ENCODE measurements at regions not wholly inside any gene's neighbourhood (a gene's known extent, or its start where the extent isn't known, plus 50 kb on each side); places are given as distances from the start of the nearest gene placed in this dataset.

- no peak for DNase-seq
These were observed 179.4 kb upstream of the FN1 start for GRCh38 chr2:215615067-215615802.

DNA sequence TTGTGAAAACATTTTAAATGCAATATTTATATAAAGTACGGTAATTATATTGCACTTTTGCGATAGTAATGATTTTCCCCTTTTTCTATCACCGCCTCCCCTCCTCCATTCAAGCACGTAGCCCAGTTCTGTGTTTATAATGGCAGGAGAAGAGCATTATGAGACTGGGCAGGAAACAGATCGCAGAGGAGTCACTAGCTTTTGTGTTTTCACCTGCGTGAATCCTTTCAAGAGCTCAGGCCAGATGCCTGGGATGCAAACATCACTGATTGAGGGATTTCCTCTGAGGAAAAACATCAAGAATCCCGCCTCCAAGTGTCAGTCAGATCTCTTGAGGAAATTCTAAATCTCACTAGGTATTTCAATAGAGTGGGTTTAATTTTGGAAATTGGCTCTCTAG, 178.4 kb upstream of the FN1 start:
- DNase-seq = no peak

DNA sequence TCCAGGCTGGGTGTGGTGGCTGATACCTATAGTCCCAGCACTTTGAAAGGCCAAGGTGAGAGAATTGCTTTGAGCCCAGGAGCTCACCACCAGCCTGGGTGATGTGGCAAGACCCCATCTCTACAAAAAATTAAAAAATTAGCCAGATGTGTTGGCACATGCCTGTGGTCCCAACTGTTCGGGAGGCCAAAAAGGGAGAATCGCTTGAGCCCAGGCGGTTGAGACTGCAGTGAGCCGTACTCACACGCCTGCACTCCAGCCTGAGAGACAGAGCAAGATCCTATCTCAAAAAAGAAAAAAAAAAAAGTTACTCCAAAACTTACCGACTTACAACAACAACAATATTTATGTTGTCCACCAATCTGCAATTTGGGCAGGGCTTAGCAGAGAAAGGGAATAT, 178.0 kb upstream of the FN1 start:
- no peak for DNase-seq

DNA sequence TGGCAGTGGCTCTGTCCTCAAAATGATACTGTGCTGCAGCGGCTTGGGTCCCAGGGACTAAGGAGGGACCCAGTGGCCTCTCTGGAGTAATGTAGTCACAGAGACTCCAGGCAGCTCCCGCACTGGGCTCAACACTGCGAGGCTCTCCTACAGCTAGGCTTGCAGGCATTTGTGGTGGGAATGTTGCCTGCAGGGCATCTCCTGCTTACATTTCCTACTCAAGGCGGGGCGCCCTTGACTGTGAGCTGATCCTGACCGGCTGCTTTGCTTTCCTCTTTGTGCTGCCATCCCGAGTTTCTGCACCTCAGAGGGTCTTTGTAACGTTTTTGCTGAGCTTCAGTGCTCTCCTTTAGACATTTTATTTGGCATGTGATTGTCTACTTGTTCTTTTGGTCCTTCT, 177.4 kb upstream of the FN1 start:
- no peak for DNase-seq

DNA sequence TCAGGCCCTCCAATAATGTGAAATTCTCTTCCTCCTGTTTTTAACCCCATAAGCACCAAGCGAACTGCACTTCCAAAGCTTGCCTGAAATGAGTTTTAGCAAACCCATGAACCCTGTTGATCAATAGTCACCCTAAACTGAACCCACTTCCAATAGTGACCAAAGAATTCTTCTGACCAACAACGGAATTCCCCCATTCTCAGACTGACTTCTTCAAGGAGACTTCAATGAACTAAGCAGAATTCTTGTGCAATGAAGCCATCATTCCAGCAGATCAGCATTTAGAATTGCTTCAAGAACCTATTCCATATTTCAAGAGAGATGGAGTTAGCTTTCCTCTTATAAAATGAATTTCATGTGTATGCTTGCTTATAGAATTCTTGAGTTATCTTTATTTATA, 176.9 kb upstream of the FN1 start:
- peak; percentile 76 for DNase-seq

- DNase-seq = no peak
These were observed 175.9 kb upstream of the FN1 start for GRCh38 chr2:215611609-215612386.

DNA sequence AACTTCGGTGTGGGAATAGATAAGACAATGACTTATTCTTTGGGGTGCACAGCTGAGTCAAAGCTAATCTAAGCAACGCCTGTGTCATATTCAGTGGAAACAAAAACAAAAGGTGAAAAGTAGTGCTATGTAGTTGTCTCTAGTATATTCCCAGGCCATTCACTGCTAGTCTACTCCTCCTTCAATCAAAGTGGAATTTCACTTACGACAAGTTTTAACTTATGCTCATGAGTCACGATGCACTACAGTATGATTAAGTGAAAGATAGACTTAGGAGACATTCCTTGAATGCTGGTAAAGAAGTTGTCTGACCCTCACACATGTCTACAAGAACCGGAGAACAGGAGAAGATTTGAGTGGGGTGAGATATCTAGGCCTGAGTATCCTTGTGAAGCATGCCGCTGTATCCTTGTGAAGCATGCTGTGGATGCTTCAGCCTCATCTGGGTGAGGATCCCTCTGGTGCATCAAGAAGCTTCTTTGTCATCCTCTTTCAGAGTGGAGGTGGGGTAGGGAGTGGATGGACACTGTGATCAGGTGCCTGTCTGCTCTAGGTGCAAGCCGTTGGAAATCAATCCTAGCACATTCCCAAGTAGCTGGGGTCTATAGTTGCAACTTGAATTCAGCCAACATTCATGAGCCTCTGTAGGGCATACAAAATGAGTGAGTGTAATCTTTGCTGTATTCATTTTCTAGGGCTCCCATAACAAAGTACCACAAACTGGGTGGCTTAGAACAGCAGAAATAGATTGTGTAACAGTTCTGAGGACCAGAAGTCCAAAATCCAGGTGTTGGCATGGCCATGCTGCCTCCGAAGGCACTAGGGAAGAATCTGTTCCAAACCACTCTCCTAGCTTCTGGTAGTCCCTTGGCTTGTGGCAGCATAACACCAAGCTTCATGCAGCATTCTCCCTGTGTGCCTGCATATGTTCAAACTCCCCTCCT, 173.5 kb upstream of the FN1 start:
- peak; percentile 80 for DNase-seq

- DNase-seq = peak; percentile 86
These were observed 171.9 kb upstream of the FN1 start for GRCh38 chr2:215607766-215608165.

DNA sequence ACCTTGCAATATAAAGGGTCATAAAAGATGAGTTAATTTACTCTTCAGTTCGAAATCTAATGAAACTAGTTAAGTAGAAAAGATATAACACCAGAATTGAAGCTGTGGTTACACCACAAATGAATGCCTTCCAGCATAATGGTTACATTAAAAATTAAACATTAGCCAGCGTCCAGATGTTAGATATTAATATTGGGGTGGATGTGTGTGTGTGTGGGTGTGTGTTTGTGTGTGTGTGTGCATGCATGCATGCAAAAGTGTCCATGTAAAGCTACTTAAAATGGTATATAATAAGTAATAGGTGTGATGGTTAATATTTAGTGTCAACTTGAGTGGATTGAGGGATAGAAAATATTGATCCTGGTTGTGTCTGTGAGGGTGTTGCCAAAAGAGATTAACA, 170.4 kb upstream of the FN1 start:
- DNase-seq = no peak

GRCh38 chr2:215605214-215605613, 169.3 kb upstream of the FN1 start:
- no peak for DNase-seq

DNA sequence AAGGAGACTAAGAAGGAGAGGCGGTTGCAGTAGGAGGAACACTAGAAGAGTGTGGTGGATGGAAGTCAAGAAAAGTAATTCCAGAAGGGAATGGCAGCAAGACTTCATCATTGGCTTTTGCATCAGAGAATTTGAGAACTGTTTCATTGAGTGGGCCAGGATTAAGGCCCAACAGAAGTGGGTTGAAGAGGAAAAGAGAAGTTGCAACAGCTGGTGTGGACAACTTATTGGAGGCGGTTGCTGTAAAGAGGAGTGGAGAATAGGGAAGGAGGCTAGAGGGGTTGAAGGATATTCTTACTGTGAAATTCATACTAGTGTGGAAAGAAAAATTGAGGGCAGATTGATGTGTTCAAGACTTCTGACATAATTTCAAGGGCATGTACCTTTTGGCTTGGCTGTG, 168.7 kb upstream of the FN1 start:
- DNase-seq = no peak

- DNase-seq = no peak
These were observed 167.6 kb upstream of the FN1 start for GRCh38 chr2:215603440-215603839.

GRCh38 chr2:215602997-215603396, 167.1 kb upstream of the FN1 start:
- peak; percentile 43 for DNase-seq

DNA sequence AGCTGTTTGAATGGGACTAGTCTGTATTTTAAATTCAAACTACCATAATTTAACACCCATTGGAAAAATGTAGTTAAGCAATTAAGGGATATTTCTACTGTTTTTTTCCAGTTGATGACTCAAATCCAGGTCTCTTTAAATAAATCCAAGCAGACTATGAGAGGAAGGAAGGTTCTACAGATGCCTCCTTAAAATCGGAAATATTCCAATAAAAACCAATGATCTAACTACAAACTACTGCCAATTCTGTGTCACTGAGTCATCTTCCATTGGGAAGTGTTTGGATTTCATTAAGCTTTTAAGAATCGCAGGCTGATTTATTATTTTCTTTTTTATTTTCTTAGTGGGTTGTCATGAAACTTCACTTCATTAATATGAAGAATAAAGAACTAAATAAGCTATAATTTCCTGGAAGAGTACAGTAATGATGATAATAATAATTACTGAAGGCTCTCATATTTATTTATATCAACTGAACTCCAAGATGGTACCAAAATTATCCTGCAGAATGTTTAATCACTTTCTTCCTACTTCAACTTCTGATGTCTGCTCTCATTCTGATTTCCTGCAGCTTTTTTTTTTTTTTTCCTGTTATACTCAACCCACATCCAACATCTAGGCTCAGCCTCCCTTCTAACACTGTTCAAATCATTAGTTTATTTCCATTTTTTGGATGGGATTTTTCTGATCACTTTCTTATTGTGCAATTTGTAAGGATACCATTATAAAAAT, 166.3 kb upstream of the FN1 start:
- DNase-seq = peak; percentile 87

DNA sequence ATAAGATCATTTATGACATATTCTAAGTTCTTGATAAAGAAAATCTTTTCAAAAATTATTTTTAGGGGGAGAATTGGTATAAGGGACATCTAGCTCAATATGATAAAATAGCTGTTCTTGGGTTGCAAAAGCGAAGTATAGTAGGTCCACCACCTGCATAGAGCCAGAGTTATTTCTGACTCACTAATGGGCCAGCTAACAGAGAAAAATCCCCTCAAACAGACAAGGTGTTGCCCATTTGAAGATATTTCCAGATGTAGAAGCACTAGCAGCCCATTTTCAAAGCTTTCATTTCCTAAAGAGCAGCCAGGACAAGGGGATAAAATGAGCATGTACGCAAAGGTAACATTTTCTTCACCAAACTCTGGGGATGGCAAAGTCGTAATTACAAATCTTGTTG, 165.7 kb upstream of the FN1 start:
- DNase-seq = no peak

DNA sequence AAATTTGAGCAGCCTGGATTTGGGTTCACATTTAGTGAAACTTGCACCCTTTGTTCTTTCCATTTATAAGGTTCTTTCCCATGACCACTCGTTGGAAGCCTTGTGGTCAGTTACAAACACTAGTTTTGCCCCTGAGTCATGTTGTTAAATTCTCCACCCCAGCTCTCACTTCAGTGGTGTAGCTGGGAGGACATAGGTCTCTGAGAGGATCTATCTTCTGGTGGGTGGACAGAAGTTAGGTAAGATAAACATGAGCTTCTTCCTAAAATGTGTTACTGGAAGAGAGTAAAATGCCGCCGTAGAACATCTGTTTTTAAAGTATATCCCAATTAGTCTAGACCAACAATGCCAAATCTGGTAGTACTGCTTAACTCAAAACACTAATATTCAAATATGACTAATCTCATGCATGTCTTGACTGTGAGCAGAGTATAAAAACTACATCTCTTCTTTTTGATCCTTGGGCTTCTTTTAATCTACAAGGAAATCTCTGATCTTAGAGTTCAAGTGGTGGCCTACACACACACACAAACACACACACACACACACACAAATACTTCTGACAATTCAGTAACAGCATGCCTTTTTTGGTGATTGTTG, 162.6 kb upstream of the FN1 start:
- peak; percentile 68 for DNase-seq

DNA sequence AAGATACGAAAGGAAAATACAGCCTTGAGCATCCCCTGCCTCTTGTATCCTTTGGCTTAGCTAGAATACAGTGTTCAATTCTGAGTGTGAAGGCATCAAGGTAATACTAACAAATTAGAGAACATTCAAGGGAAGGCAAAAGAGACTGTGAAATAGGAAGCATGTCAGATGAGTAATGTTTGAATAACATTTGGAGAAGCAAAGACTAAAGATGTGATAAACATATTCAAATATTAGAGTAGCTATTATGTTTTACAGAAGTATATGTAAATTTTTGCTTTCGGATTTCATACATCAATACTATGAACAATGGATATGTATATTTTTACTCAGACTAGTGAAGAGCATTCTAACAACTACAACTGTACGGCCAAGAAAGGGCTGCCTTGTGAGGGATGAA, 161.7 kb upstream of the FN1 start:
- no peak for DNase-seq

- DNase-seq = peak; percentile 39
These were observed 158.9 kb upstream of the FN1 start for GRCh38 chr2:215594766-215595165.

- no peak for DNase-seq
These were observed 154.3 kb upstream of the FN1 start for GRCh38 chr2:215590010-215590745.

DNA sequence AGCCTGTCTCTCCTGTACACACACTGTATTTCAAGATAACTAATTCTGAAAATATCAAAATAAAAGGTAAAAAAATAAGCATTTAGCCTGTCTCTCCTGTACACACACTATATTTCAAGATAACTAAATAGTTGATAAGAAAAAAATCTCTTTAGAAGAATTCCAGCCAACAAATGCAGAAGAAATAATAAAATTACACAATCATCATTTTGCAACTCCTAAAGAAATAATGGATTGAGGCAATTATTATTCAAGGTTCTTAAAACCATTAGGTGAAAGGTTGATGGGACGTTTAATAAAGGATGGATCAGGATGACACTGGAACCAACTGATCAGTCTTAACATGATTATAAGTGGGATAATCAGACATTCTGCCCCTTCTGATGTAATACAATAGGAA, 148.0 kb upstream of the FN1 start:
- no peak for DNase-seq

DNA sequence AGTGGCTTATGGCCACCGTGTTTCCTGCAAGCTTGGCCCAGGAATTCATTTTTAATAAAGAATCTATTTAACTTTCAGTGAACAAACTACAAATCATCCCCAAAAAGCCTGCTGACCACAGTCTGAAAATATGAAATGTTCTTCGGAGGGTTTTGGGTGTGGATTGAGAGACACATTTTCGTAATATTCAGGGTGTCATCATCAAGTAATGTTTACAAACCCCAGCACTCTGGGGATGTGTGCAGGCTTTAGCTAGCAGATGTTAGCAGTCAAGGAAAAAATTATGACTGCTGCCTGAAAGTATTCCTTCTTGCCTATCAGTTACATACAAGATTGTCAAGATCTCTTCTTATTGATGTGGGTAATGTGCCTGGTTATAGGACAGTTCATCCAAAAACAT, 143.9 kb upstream of the FN1 start:
- peak; percentile 96 for DNase-seq

DNA sequence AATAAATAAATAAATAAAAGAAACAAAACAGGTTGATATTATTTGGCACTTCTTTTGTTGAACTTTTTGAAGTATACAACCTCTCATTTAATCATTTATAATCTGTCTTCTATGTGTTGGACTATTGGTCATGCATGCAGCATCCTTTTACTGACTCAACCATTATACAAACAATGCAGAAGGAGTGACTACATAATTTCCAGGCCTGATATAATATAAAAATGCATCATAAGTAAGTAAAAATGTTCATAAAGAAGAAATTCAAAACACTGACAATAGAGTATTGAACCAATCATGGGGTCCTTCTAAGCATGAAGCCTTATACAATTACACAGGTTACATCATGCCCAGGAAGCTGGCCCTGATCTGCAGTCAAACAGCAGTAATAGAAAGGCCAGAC, 141.5 kb upstream of the FN1 start:
- DNase-seq = peak; percentile 21

All from fibroblast of upper back skin (primary cell).